Stimulated activated CD8-positive, alpha-beta memory T cell treated with anti-CD3 and anti-CD28 coated beads, Interleukin-4, amount 100 ng/mL, for 4 hours (primary cell): ENCODE measurements at regions not wholly inside any gene's neighbourhood (a gene's known extent, or its start where the extent isn't known, plus 50 kb on each side); places are given as distances from the start of the nearest gene placed in this dataset.
A peak's percentile ranks its signal among the peaks of the same experiment; 100 is the strongest.

Experiments used
- DNase-seq, 2 donors: peaks; one replicate each; pipeline ENCODE4 v3.0.0-alpha.2; 2020; ENCODE audit warnings: low read depth in 2 of 2, low spot score in 1 of 2

GRCh38 chrX:39810901-39811300 is 286.9 kb downstream of the BCOR start:
- DNase-seq, result no peak

DNA sequence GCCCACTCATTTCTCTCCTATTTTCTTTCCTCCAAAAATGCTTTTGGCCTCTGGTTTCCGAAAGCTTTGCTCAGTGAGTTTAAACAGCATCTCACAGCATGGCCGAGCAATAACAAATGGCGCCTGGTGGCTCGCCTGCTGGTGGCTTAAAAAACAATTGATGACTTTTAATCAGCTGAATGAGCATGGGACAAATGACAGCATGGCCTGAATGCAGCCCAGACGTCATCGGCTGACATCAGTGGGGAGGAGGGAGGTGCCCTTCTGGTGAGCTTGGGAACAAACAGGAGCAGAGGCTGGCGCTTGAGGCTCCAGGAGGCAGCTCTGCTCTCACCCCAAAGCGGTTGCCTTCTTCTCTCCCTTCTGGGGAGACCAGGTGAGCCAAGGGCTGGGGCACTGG is 286.4 kb downstream of the BCOR start:
- no peak for DNase-seq

- DNase-seq, result no peak
Observed at GRCh38 chrX:39813631-39814277, 284.0 kb downstream of the BCOR start.

GRCh38 chrX:39814391-39814790 is 283.4 kb downstream of the BCOR start:
- no peak for DNase-seq

DNA sequence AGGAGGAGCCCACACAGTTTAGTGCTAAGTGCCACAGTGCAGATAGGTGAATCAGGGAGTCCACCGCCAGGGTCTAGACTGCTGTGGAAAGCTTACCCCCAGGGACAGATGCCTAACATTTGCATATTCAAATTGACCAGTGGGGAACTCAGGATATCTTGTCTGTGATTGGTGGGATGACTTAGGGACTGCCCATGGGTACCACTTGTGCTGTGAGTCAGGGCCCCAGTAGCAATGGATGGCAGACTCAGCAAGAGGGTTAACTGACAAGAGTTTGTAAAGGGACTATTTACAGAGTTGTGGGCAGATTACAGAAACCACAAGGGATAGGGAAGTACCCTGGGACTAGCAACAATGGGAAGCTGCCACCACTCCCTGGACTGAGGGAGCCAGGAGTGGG is 282.1 kb downstream of the BCOR start:
- no peak for DNase-seq

DNA sequence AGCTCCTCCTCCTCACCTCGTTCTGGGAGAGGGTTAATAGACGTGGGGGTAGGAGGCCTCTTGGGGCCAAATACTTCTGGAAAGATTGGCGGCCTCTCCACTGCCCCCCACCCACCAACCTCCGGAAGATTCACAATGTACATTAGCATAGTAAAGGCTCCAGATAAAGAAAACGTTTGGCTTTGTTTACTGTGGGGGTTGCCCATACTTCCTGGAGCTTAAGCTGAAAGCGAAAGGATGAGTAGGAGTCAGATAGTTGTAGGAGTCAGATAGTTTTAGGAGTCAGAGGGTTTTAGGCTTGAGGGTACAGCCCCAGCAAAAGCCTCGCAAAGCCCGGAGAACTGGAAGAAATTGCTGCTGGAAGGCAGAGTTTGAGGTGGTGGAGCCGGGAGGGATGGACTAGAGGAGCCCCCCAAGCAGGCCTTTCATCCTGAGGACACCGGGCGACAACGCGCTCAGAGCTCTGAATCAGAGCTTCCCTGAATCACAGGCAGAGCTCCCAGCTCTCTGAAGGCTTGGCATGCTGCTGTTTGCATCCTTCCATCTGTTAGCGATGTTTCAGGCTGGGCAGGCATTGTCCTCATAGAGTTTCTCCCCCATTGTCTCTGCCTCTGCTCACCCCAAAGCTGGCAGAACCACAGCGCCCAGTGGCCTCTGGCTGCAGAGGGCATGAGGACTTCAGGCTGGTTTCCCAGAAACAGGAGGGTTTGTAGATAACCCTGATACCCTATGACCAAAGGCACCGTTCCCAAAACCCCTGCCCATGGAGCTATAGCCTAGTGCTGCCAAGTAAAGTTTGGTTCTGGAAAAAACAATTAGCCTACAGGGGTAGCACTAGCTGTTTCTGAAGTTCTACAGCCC is 280.7 kb downstream of the BCOR start:
- DNase-seq, result no peak

DNA sequence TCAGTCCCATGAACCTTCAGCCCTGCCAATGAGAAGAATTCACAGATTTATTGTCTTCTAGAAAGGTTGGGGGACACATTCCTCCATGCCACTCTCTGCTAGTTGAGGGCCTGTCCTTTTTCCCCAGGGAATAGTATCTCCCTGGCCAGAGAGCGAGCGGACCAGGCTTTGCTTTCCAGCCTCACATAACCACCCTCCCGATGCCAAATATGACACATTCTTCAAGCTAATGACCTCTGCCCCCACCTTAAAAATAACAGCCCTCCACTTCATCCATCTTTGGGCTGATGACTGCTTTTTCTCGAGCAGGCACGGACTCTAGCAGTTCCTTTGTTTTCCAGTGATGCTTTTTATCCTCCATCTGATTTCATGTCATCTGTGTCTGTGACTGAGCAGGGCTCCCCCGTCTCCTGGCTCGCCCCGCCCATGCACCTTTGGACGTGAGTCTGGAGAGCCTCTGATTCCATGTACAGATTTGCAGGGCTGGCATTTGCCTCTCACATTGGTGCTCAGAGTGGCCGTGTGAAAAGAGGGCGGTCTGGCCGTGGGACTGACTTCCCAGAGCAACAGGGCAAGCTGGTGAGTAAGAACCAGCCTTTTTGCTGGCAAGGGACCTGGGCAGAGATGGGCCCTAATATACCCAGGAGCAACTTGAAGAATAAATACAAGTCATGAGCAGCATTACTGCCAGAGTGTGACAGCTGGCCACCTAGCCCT is 279.8 kb downstream of the BCOR start:
- no peak for DNase-seq

DNA sequence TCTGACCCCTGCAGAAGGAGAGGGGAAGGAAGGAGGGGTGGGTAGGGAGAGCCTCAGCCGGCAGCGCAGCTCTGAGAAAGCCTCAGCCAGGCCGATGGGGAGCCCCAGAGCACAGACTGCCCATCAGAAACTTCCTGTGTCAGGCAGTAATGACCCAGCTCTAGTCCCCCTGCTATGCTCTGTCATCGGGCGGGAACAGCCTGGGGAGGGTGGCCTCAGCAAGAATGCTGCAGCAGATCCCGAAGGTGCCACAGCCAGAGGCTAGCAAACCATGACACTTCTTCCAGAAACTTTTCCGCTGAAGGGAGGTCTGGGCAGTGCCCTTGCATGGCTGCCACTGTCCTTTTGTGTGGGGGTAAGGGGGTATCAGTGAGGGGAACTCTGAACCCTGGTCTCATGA is 279.0 kb downstream of the BCOR start:
- DNase-seq, result no peak

GRCh38 chrX:39819921-39820849 is 277.6 kb downstream of the BCOR start:
- DNase-seq, result no peak

GRCh38 chrX:39820938-39821708 is 276.6 kb downstream of the BCOR start:
- peak; percentile 5 to 32 for DNase-seq

DNA sequence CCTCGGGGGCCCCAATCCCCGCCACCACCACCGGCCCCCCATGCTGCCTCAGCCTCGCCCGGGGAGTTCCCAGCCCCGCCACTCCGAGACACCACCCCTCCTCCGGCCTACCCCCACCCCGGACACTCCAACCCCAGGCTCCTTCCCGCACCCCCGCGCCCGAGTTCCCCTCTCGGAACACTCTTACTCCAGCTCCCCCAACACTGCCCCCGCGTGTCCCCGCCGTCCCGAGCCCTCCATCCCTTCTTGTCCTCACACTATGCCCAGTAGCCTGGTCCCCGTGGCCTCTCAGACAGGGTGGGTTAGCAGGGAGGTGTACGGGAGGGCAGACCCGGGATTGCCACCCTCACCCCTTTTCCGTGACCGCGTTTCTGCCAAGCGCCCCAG is 276.1 kb downstream of the BCOR start:
- no peak for DNase-seq

- DNase-seq, result no peak
Observed at GRCh38 chrX:39822133-39822748, 275.5 kb downstream of the BCOR start.

GRCh38 chrX:39823424-39823823 is 274.3 kb downstream of the BCOR start:
- DNase-seq, result no peak

- DNase-seq, result no peak
Observed at GRCh38 chrX:39823854-39824253, 273.9 kb downstream of the BCOR start.

- DNase-seq, result no peak
Observed at GRCh38 chrX:39826813-39827543, 270.8 kb downstream of the BCOR start.

DNA sequence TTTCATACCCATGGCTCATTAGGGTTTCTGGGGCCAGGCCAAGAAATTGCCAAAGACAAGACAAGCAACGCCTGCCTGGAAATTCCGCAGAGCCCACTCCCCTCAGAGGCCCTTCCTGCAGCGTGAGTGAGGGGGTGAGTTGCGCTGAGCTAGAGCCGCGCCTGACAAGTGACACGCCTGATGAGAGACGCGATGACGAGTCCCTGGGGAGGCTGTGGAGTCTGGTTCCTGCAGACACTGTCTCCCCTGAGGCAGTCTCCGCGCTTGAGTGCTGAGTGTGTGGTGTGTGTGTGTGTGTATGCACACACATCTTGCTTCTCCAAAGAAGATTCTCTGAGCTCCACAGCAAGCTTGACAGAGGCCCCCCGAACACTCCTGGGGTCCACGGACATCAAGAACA is 269.8 kb downstream of the BCOR start:
- no peak for DNase-seq

GRCh38 chrX:39828971-39829370 is 268.8 kb downstream of the BCOR start:
- no peak for DNase-seq

DNA sequence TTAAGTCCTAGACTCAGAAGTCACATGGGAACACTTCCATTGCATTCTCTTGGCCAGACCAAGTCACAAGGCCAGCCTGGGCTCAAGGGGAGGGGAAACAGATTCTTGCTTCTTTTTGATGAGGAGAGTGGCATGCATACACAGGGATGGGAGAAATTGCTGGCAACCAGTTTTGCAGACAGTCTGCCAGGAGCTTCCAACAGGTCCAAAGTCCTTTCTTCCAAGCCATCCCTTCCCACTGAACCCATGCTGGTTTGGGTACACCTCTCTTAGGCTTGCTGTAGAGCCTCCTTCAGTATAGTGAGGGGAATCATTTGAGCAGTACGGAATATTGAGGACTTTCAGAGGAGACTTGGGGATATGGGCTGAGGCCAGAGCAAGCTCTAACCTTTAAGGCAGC is 267.8 kb downstream of the BCOR start:
- no peak for DNase-seq

DNA sequence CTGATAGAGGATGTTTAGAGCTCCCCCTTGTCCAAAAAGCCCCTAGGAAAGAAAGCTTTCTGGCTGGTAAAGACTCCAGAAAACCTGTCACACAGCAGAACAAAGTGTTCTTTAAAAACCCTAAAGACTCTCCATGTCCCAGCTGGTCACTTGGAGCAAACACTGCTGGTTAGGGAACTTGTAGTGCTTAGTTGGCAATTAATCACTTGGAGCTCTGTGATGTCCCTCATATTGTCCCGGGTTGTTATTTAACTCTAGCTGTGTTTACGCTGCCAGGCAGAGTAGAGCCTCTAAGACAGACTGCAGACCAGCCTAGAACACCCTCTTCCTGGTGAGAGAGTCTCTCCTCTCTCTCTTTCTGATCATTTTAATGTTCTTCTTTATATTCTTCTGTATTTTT is 267.3 kb downstream of the BCOR start:
- DNase-seq, result no peak
